Esophagus squamous epithelium (tissue), 4 donors: ENCODE measurements at regions not wholly inside any gene's neighbourhood (a gene's known extent, or its start where the extent isn't known, plus 50 kb on each side); places are given as distances from the start of the nearest gene placed in this dataset.

Source experiments
- POLR2A ChIP-seq, 4 donors: fragments of 450-650 bp; IDR thresholded peaks; one replicate each; pipeline ENCODE4 v1.6.1; 2017; ENCODE audit warnings: antibody characterized with exemption in 4 of 4, mild to moderate bottlenecking in 4 of 4, moderate library complexity in 3 of 4
- TF ChIP-seq, protein P1 (sequence below), 6 experiments: fragments of 450-650 bp in 4 of 6; fragments of 200-600 bp in 2 of 6; sonication (generic) in 2 of 6; IDR thresholded peaks; one replicate each; pipeline ENCODE4 v1.5.1; 2016 to 2019; ENCODE audit warnings: antibody characterized with exemption in 6 of 6, mild to moderate bottlenecking in 4 of 6, moderate library complexity in 4 of 6

DNA sequence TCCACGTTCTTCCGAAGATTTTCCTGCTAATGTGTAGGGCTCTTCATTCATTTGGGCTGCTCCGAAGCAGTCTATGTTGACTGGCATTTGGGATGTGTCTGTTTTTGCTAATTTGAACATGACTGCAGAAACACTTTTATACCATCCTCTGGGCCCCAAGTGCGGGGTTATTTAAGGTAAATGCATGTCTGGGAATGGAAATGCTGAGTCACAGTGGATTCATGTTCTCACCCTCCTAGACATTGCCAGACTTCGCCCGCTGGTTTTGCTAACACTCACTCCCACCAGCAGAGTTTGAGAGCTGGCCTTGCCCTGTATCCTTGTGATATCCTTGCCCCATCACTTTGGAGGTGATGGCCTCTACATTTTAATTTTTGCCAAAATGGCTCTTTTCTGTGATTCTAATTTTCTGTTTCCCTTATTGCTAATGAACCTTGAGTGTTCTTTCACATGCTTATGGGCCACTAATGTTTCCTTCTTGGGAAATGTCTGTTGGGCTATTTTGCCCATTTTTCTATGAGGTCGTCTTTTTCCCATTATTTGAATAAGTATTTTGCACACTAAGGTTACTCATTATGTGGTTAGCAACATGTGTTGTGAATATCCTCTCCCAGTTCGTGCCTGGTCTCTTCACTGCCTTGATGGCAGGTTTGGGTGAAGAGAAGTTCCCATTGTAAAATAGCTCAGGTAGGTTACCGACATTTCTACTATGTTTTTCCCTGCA lies 204.1 kb downstream of the GLI2 start:
- TF ChIP-seq, protein P1, sequence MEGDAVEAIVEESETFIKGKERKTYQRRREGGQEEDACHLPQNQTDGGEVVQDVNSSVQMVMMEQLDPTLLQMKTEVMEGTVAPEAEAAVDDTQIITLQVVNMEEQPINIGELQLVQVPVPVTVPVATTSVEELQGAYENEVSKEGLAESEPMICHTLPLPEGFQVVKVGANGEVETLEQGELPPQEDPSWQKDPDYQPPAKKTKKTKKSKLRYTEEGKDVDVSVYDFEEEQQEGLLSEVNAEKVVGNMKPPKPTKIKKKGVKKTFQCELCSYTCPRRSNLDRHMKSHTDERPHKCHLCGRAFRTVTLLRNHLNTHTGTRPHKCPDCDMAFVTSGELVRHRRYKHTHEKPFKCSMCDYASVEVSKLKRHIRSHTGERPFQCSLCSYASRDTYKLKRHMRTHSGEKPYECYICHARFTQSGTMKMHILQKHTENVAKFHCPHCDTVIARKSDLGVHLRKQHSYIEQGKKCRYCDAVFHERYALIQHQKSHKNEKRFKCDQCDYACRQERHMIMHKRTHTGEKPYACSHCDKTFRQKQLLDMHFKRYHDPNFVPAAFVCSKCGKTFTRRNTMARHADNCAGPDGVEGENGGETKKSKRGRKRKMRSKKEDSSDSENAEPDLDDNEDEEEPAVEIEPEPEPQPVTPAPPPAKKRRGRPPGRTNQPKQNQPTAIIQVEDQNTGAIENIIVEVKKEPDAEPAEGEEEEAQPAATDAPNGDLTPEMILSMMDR (IDR thresholded peaks at IDR 0.05): no peak
- no peak for TF ChIP-seq POLR2A (IDR thresholded peaks at IDR 0.05)
